ENCODE measurements at regions not wholly inside any gene's neighbourhood (a gene's known extent, or its start where the extent isn't known, plus 50 kb on each side); places are given as distances from the start of the nearest gene placed in this dataset.
"Not testable (repeated sequence)": the region's sequence is repeated elsewhere in the genome, so short reads cannot be mapped to it uniquely, and the experiment has no call there.

GRCh38 chr16:59013930-59014329 lies 279.8 kb upstream of the GOT2 start:
- TF ChIP-seq CTCF (conservative IDR thresholded peaks at IDR 0.05): no peak
- TF ChIP-seq ZFX (IDR thresholded peaks at IDR 0.05): no peak
- H3K27ac ChIP-seq: no peak overlapping the region

- TF ChIP-seq ZFX (IDR thresholded peaks at IDR 0.05): no peak
- no peak for TF ChIP-seq CTCF (conservative IDR thresholded peaks at IDR 0.05)
- H3K27ac ChIP-seq: no peak overlapping the region
These were observed 265.6 kb upstream of the GOT2 start for GRCh38 chr16:58999762-59000161.

GRCh38 chr16:58992755-58993154 lies 258.6 kb upstream of the GOT2 start:
- H3K27ac ChIP-seq: not testable (repeated sequence)

- not testable (repeated sequence) for H3K27ac ChIP-seq
These were observed 249.3 kb upstream of the GOT2 start for GRCh38 chr16:58983181-58983965.

- TF ChIP-seq CTCF (conservative IDR thresholded peaks at IDR 0.05) (no peak), ZFX (IDR thresholded peaks at IDR 0.05) (no peak)
These were observed 236.7 kb upstream of the GOT2 start for GRCh38 chr16:58970775-58971174.

GRCh38 chr16:58963479-58963878 lies 229.4 kb upstream of the GOT2 start:
- TF ChIP-seq ZFX (IDR thresholded peaks at IDR 0.05) (no peak), CTCF (conservative IDR thresholded peaks at IDR 0.05) (no peak)
- H3K27ac ChIP-seq: no peak overlapping the region

More at GRCh38 chr16:58970775-58971174, 236.7 kb upstream of the GOT2 start:
- H3K27ac ChIP-seq: no peak overlapping the region

GRCh38 chr16:58962811-58963210 lies 228.7 kb upstream of the GOT2 start:
- no peak overlapping the region for H3K27ac ChIP-seq
- TF ChIP-seq CTCF (conservative IDR thresholded peaks at IDR 0.05): no peak
- no peak for TF ChIP-seq ZFX (IDR thresholded peaks at IDR 0.05)

- H3K27ac ChIP-seq: no peak overlapping the region
- no peak for TF ChIP-seq CTCF (conservative IDR thresholded peaks at IDR 0.05)
These were observed 226.4 kb upstream of the GOT2 start for GRCh38 chr16:58960484-58960883.
